ENCODE measurements at regions not wholly inside any gene's neighbourhood (a gene's known extent, or its start where the extent isn't known, plus 50 kb on each side); places are given as distances from the start of the nearest gene placed in this dataset.
"Not testable (repeated sequence)": the region's sequence is repeated elsewhere in the genome, so short reads cannot be mapped to it uniquely, and the experiment has no call there.

DNA sequence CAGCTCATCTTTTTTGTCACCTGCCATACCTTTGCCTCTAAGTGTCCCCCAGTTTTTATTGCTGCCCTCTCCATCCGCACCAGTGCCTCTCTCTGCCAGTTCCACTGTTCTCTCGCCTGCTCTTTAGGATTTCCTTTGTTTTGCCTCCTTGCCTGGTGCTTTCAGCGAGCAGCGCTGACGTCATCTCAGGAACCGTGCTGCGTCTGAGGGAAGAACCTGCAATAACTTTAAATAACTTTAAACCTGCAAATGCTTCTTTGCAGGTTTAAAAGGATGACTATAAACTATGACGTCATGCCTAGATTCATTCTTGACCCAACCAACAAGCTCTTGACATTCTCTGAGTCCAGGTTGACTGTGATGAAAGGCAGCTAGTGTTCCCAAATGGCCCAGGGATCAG, 105.1 kb downstream of the LRRC74B start:
- H3K36me3 ChIP-seq (ENCODE audit: control insufficient read depth in 2 of 2, insufficient read depth in 1 of 2, low read length in 2 of 2); H3K9me3 ChIP-seq (ENCODE audit: control insufficient read depth, insufficient read depth, low read depth, low read length); H3K27ac ChIP-seq (ENCODE audit: extremely low read depth, low read depth, low read length); H3K4me3 ChIP-seq (ENCODE audit: low read depth, low read length); H3K4me1 ChIP-seq (ENCODE audit: control insufficient read depth, insufficient read depth, low read length); POLR2A ChIA-PET; CTCF ChIA-PET: not testable (repeated sequence)
- TF ChIP-seq, protein P1, sequence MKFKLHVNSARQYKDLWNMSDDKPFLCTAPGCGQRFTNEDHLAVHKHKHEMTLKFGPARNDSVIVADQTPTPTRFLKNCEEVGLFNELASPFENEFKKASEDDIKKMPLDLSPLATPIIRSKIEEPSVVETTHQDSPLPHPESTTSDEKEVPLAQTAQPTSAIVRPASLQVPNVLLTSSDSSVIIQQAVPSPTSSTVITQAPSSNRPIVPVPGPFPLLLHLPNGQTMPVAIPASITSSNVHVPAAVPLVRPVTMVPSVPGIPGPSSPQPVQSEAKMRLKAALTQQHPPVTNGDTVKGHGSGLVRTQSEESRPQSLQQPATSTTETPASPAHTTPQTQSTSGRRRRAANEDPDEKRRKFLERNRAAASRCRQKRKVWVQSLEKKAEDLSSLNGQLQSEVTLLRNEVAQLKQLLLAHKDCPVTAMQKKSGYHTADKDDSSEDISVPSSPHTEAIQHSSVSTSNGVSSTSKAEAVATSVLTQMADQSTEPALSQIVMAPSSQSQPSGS (tag by site-specific recombination; IDR thresholded peaks at IDR 0.05; ENCODE audit: low read depth), result peak; percentile 68

DNA sequence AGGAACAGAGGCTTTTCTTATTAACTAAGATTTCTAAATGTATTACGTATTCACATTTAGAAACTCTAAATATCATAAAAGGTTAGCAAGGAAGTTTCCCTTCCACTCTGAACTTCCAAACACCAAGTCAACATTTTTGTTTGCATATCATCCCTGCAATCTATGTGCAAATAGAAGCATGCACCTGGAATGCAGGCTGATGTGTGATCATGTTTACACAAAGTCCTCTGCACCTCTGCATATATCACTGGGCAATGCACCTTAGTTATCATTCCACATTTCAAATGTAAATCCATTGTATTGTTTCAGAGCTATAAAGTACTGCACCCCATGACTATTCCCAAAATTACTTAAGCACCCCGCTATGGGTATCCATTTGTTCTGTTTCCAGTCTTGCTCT, 142.1 kb downstream of the LRRC74B start:
- H3K4me1 ChIP-seq (ENCODE audit: control insufficient read depth, insufficient read depth, low read length); POLR2A ChIA-PET; CTCF ChIA-PET; H3K9me3 ChIP-seq (ENCODE audit: control insufficient read depth, insufficient read depth, low read depth, low read length); H3K4me3 ChIP-seq (ENCODE audit: low read depth, low read length); H3K36me3 ChIP-seq (ENCODE audit: control insufficient read depth in 2 of 2, insufficient read depth in 1 of 2, low read length in 2 of 2); H3K27ac ChIP-seq (ENCODE audit: extremely low read depth, low read depth, low read length): not testable (repeated sequence)

DNA sequence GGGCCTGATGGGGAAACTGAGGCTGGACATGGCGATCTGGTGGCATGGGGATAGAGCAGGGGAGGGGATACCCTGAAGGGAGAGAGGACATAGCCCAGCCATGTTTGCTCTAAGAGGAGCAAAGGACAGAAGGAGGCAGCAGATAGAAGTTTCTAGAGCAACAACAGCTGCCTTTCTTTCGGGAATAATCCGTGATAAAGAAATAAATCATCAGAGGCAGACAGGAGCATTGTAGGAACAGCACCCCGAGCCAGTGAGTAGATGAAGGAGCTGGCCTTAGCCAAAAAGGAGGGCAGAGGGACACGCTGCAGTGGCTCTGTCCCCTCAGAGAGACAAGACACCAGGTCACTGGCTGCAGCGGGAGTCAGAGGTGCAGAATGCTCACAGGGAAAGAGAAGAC, 166.3 kb downstream of the LRRC74B start:
- POLR2A ChIA-PET; H3K27ac ChIP-seq (ENCODE audit: extremely low read depth, low read depth, low read length); CTCF ChIA-PET; H3K4me3 ChIP-seq (ENCODE audit: low read depth, low read length); H3K36me3 ChIP-seq (ENCODE audit: control insufficient read depth in 2 of 2, insufficient read depth in 1 of 2, low read length in 2 of 2); H3K9me3 ChIP-seq (ENCODE audit: control insufficient read depth, insufficient read depth, low read depth, low read length); H3K4me1 ChIP-seq (ENCODE audit: control insufficient read depth, insufficient read depth, low read length): not testable (repeated sequence)

DNA sequence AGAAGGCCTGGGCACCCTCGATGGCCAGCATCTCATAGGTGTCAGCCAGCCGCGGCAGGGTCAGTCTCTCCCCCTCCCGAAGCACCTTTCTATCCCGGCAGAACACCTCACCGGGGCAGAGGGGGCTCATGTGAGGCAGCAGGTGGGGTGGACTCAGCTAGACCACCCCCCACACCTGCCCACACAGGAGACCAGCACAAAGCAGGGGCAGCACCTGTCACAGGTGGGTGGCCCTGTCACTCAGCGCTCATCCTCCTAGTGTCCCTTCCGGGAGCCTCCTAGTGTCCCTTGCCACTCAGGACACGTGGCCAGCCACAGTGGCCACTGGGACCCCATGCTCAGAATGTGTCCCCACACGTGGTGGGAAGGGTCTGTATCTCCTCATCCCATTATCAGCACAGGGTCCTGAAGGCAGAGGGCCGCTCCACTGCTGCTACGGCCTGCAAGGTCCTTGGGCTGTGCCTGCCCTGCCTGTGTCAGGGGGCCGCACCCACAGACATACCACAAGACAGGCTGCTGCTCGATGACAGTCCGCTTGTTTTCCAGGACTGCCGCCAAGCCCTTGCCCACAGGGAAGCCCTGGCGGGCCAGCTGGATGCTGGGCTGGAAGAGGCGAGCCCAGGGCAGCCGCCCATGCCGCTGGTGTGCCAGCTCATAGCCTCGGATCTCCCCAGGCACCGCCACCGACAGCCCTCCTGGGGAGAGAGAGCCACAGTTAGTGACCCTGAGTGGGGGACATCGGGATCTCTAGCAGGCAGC, 167.4 kb upstream of the RIMBP3B start:
- CTCF ChIA-PET; H3K9me3 ChIP-seq (ENCODE audit: control insufficient read depth, insufficient read depth, low read depth, low read length); H3K36me3 ChIP-seq (ENCODE audit: control insufficient read depth in 2 of 2, insufficient read depth in 1 of 2, low read length in 2 of 2); POLR2A ChIA-PET; H3K4me3 ChIP-seq (ENCODE audit: low read depth, low read length); H3K27ac ChIP-seq (ENCODE audit: extremely low read depth, low read depth, low read length); H3K4me1 ChIP-seq (ENCODE audit: control insufficient read depth, insufficient read depth, low read length): not testable (repeated sequence)

DNA sequence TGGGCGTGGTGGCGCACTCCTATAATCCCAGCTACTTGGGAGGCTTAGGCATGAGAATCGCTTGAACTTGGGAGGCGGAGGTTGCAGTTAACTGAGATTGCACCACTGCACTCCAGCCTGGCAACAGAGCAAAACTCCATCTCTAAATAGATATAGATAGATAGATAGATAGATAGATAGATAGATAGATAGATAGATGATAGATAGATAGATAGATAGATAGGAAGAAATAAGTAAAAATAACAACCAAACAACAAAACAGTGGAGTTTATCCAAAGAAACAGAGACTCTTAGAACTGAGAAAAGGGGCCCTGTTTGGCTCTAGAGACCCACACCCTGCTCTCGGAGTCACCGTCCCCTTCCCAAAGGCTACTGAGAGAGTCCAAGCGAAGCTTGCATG, 158.7 kb upstream of the RIMBP3B start:
- CTCF ChIA-PET; H3K4me3 ChIP-seq (ENCODE audit: low read depth, low read length); POLR2A ChIA-PET; H3K36me3 ChIP-seq (ENCODE audit: control insufficient read depth in 2 of 2, insufficient read depth in 1 of 2, low read length in 2 of 2); H3K27ac ChIP-seq (ENCODE audit: extremely low read depth, low read depth, low read length); H3K4me1 ChIP-seq (ENCODE audit: control insufficient read depth, insufficient read depth, low read length); H3K9me3 ChIP-seq (ENCODE audit: control insufficient read depth, insufficient read depth, low read depth, low read length): not testable (repeated sequence)

DNA sequence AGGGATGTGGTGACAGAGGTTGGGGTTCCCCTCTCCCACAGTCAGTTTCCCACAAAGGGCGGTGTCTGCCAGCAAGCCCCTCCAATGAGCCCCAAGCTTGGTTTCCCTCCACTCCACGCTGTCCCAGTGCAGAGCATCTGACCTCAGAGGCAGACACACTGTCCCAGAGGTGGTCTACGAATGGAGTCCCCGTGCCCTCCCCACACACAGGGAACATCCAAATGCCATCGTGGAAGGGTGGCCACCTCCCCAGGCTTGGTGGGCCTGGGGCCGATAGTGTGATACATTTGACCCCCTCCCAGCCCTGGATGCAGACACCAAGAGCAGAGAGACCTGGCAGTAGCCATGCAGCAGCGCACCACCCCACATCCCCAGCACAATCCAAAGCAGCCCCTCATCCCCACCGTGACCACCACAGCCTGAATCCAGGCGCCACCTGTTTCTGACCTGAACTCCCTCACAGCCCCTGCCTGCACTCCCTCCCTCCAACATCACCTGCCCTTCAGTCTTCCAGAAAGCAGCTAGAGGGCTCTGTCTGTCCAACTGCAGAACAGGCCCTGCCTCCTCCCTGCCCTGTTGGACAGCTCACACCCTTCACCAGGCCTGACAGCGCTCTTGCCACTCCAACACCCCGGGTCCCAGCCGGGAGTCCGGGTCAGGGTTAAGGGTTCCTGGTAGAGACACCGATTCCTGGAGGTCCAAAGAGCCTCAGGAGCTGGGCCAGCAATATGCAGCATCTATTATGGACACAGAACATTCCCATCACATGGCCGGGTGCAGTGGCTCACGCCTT, 156.5 kb upstream of the RIMBP3B start:
- H3K9me3 ChIP-seq (ENCODE audit: control insufficient read depth, insufficient read depth, low read depth, low read length); POLR2A ChIA-PET; H3K36me3 ChIP-seq (ENCODE audit: control insufficient read depth in 2 of 2, insufficient read depth in 1 of 2, low read length in 2 of 2); CTCF ChIA-PET; H3K27ac ChIP-seq (ENCODE audit: extremely low read depth, low read depth, low read length); H3K4me3 ChIP-seq (ENCODE audit: low read depth, low read length); H3K4me1 ChIP-seq (ENCODE audit: control insufficient read depth, insufficient read depth, low read length): not testable (repeated sequence)

DNA sequence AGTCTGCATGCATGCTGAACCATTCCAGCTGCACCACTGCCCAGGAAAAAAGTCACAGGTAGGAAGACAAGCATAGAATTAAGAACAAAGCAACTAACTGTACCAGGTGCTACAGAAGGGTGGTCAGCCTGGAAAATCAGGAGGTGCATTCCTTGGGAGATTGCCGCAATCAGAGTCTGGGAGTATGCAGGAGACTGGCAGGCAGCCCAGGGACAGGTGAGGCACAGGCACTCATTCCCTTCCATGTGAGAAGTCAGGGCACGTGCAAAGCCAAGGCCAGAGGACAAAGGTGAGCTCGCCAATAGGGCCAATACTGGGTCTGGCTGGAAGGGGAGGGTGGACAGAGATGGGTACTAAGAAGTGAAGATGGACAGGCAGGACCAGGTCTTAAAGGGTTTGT, 132.1 kb upstream of the RIMBP3B start:
- H3K4me3 ChIP-seq (ENCODE audit: low read depth, low read length); H3K4me1 ChIP-seq (ENCODE audit: control insufficient read depth, insufficient read depth, low read length); H3K27ac ChIP-seq (ENCODE audit: extremely low read depth, low read depth, low read length); H3K9me3 ChIP-seq (ENCODE audit: control insufficient read depth, insufficient read depth, low read depth, low read length); POLR2A ChIA-PET; H3K36me3 ChIP-seq (ENCODE audit: control insufficient read depth in 2 of 2, insufficient read depth in 1 of 2, low read length in 2 of 2); CTCF ChIA-PET: not testable (repeated sequence)

DNA sequence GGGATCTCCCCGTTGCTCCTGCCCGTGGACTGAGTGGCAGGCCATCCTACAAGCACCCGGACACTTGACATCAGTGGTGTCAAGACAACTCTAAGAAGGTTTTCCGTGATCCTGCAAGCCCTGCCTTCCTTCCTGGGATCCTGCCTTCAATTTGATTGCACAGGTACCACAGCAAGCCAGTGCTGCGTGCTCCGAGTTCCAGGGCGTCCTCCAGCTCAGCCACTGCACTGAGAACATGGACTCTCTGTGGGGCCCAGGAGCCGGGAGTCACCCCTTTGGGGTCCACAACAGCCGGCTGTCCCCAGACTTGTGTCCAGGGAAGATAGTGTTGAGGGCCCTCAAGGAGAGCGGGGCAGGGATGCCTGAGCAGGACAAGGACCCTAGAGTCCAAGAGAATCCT, 100.9 kb upstream of the RIMBP3B start:
- POLR2A ChIA-PET; CTCF ChIA-PET; H3K4me1 ChIP-seq (ENCODE audit: control insufficient read depth, insufficient read depth, low read length): not testable (repeated sequence)

DNA sequence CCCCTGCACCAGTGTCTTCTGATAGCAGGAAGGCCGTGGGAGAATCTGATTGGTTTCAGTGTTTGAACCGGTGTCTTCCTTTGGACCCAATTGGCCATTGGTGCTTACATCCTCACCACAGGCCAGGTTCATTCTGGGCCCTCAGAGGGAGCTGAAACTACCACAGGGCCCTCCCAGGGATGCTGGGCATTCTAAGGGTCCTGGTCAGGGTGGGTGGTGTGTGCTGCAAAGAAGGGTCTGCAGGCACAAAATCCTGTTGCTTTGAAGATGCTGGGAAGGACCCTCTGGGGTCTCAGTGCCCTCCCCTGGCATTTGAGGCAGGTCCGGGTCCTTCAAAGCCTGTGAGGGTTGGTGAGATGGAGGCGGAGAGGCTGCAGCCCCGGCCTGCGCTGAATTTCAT, 89.8 kb upstream of the RIMBP3B start:
- H3K4me3 ChIP-seq (ENCODE audit: low read depth, low read length); H3K36me3 ChIP-seq (ENCODE audit: control insufficient read depth in 2 of 2, insufficient read depth in 1 of 2, low read length in 2 of 2); H3K9me3 ChIP-seq (ENCODE audit: control insufficient read depth, insufficient read depth, low read depth, low read length); H3K4me1 ChIP-seq (ENCODE audit: control insufficient read depth, insufficient read depth, low read length); H3K27ac ChIP-seq (ENCODE audit: extremely low read depth, low read depth, low read length); CTCF ChIA-PET; POLR2A ChIA-PET: not testable (repeated sequence)

More for the DNA sequence above, 100.9 kb upstream of the RIMBP3B start:
- H3K36me3 ChIP-seq (ENCODE audit: control insufficient read depth in 2 of 2, insufficient read depth in 1 of 2, low read length in 2 of 2); H3K4me3 ChIP-seq (ENCODE audit: low read depth, low read length); H3K9me3 ChIP-seq (ENCODE audit: control insufficient read depth, insufficient read depth, low read depth, low read length); H3K27ac ChIP-seq (ENCODE audit: extremely low read depth, low read depth, low read length): not testable (repeated sequence)

DNA sequence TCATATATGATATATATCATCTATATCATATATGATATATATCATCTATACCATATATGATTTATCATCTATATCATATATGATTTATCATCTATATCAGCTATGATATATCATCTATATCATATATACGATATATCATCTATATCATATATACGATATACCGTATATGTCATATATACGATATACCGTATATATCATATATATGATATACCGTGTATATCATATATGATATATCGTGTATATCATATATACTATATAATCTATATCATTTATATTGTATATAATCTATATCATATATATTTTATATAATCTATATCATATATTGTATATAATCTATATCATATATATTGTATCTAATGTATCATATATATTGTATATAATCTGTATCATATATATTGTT, 55.9 kb upstream of the RIMBP3B start:
- H3K4me1 ChIP-seq (ENCODE audit: control insufficient read depth, insufficient read depth, low read length); H3K27ac ChIP-seq (ENCODE audit: extremely low read depth, low read depth, low read length); CTCF ChIA-PET; POLR2A ChIA-PET; H3K36me3 ChIP-seq (ENCODE audit: control insufficient read depth in 2 of 2, insufficient read depth in 1 of 2, low read length in 2 of 2); H3K4me3 ChIP-seq (ENCODE audit: low read depth, low read length); H3K9me3 ChIP-seq (ENCODE audit: control insufficient read depth, insufficient read depth, low read depth, low read length): not testable (repeated sequence)
